GM18499 (cell line): ENCODE measurements at regions not wholly inside any gene's neighbourhood (a gene's known extent, or its start where the extent isn't known, plus 50 kb on each side); places are given as distances from the start of the nearest gene placed in this dataset.
"Not testable (repeated sequence)": the region's sequence is repeated elsewhere in the genome, so short reads cannot be mapped to it uniquely, and the experiment has no call there.

ENCODE experiments used
- ATAC-seq: cut with Tn5 transposase; IDR thresholded peaks from one replicate; pipeline ENCODE4 v1.9.1; 2021; ENCODE audit warnings: moderate number of reproducible peaks; ENCODE audit not compliant: insufficient read depth, unreplicated experiment

DNA sequence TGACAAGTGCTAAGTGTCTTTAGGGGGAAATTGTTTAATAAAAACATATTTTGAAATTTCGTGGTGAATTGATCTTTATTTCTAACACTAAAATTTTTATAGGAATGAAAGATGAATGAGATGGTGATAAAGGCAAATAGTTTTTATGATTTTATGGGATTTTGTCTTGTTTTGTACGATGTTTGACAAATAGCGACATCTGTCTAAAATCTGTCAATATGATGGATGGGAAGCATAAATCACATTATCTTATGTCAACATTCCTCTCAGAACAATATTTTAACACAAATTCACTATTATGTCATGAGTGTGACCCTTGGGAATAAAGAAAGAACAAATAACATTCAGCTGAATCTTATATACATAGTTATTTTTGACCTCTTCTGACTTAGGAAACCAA is 852.0 kb upstream of the CDH6 start:
- ATAC-seq = no peak

DNA sequence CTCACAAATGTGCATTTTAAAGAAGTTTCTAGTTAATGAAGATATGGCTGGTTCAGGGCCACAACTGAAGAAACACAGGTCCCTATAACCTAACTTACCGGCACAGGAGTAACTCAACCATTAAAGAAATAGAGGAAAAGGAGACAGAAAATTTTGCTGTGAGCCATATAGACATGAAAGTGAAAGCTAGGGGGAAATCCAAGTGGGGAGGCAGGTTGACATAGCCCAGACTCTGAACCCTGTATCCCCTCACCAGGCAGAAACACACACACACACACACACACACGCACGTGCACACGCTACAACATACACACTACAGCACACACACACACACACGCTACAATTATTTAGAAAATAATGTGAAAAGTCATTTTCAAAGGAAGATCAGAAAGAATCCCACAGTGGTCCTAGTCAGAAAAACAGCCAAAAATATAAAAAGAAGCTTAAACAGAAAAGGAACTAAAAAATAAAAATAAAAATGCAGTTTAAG is 856.4 kb upstream of the CDH6 start:
- no peak for ATAC-seq

DNA sequence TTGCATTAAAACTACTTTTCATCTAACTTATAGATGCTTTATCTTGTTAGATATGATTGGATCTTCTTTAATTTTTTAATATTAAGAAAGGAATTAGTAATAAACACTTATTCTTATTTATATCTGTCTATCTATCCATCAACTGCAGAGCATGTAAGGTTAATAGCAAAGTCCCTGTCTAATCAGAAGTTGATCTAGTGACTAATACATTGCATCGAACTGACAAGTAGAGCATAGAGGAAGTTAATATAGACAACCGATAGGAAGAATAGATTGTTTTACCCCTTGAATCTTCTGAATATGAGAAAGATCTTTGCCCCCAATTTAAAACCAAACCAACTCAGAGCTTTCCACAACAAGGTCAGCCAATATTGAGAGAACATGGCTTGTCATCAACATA is 862.0 kb upstream of the CDH6 start:
- no peak for ATAC-seq

DNA sequence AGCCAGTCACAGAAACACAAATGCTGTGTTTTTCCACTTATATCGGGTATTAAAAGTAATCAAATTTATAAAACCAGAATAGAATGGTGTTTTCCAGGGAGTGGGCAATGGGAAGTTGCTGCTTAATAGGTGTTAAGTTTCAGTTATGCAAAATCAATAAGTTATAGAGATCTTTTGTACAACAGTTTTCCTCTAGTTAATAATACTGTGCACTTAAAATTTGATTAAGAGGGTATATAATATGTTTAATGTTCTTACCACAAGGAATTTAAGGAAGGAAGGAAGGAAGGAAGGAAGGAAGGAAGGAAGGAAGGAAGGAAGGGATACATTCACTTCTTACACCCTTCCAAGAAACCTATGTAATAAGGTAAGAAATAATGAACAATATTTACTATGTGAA is 867.7 kb upstream of the CDH6 start:
- ATAC-seq = no peak

DNA sequence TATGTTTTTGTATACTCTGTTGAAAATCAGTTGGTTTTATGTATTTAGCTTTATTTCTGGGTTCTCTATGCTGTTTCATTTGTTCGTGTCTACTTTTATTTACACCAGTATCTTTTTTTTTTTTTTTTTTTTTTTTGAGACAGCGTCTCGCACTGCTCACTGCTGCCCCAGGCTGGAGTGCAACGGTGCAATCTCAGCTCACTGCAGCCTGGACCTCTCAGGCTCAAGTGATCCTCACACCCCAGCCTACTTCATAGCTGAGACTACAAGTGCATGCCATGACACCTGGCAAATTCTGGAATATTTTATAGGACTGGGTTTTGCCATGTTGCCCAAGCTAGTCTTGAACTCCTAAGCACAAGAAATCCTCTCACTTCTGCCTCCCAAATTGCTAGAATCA is 869.4 kb upstream of the CDH6 start:
- no peak for ATAC-seq

DNA sequence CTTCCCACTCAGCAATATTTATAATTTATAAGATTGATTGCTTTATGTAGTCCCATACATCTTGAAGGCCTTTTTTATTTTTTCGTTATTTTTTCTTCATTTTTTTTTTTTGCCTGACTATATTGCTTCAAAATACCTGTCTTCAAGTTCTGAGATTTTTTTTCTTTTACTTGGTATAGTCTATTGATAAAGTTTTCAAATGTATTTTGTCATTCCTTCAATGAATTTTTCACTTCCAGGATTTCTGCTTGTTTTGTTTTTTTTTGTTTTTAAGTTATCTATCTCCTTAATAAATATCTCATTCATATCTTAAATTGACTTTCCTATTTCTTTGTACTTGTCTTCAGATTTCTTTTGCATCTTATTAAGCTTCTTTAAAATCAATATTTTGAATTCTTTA is 905.6 kb upstream of the CDH6 start:
- ATAC-seq = no peak

DNA sequence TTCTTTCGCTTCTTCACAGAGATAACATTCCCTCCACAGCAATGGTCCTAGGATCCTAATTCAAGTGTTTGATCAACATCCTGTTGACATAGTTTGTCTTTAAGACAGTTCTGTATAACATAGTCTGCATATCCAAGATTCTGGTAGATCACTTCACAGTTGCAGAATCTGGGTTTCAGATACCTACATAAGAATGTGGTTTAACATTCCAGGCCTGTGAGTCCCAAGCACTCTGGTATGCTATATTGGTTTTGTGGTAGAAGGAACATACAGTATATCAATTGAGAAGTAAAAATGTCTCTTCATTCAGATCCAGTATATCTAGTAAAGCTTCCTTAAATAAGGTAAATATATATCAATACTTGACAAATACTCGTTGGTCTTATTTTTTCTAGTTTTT is 914.2 kb upstream of the CDH6 start:
- no peak for ATAC-seq

DNA sequence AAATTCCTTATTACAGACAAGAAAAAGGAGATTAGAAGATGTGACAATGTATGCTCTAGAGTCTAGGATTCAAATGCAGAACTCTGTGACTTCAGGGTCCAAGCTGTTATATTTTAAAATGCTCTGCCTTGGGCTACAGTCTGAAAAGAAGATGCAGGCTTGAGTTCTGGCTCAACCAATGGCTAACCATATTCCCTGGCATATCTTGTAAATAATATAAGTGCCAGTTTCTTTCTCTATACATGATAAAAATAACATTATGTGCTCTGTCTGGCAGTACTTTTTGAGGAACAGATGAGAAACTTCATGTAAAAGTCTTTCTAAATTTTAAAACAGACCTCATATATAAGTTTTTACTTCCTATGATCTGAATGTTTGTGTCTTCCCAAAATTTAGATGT is 926.5 kb upstream of the CDH6 start:
- no peak for ATAC-seq

DNA sequence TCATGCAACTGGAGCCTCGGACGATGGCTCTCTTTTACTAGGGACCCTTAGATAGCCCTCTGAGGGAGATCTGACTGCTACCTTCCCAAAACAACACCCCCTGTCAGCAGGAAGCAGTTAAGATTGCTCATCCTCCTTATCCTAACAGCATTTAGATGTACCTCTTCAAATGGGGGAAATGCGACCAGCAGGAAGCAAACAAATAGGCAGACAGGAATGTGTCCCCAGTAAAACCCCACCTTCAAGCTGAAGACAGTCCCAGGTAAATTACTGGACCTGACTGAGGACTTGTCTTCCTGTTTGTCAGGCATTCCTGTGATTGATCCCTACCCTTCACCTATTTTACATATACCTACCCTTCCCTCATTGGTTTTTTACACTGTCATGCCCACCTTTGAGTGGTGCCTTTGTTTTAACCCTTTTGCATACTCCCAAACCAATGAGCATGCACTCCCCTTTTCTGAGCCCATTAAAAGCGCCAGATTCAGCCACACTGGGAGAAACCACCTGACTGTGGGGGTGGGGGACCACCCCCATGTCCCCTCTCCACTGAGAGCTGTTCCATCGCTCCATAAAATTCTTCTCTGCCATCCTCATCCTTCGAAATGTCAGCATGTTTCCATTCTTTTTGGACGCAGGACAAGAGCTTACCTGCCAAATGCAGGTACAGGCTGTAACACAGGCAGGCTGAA is 954.0 kb upstream of the CDH6 start:
- no peak for ATAC-seq

DNA sequence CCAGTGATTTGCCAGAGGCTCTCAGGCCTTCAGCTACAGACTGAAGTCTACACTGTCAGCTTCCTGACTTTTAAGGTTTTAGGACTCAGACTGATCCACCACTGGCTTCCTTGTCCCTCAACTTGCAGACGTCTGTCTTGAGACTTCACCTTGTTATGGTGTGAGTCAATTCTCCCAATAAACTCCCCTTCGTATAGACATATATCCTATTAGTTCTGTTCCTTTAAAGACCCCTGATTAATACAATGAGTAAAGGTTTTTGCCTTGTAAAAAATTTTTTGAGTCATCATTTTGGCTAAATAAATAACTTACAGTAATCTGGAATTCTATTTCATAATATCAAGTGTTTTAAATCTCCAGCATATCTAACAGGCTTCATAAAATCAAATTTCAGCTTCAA is 956.3 kb upstream of the CDH6 start:
- ATAC-seq = no peak

DNA sequence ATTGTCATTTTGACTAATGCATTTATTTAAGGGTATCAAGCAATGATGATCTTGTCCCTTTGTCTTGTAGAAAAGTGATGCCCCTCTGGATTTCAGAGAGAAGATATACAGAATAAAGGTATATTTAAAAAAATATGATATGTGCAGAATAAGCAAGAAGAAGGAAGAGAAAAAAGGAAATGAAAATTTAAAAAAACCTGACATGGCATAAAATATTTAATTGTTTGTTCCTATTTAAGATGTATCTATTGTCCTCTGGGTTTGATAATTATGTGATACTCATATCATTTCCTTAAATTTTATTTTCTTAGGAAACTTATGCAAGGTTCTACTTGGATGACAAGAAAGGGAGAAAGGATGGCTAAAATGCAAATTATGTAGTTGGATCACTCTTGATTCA is 983.7 kb upstream of the CDH6 start:
- no peak for ATAC-seq

DNA sequence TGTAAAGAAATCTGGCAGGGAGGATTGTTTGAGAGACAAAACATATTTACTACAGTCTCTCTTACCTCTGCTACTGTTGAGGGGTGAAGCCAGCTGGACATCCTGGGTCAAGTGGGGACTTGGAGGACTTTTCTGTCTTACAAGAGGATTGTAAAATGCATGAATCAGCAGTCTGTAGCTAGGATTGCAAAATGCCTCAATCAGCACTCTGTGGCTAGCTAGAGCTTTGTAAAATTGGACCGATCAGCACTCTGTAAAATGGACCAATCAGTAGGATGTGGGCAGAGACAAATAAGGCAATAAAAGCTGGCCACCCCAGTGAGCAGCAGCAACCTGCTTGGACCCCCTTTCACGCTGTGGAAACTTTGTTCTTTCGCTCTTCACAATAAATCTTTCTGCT is 995.8 kb upstream of the CDH6 start:
- no peak for ATAC-seq

DNA sequence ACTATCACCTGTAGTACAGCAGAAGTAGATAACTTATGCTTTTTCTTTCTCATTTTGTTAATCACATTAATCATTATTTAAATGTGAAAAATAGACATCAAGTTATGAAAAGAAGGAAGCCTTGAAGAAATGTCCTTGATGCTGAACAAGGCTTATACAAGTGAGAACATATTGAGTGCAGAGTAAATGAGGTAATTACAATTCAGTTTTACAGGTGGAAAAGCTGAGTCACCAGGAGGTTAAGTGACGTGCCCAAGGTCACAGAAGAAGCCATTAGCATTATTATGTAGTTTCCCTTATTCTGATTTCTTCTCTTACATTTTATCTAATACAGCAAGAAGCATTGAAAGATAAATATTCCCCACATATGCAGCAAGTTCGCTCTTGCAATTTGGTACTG is 998.5 kb upstream of the CDH6 start:
- no peak for ATAC-seq

DNA sequence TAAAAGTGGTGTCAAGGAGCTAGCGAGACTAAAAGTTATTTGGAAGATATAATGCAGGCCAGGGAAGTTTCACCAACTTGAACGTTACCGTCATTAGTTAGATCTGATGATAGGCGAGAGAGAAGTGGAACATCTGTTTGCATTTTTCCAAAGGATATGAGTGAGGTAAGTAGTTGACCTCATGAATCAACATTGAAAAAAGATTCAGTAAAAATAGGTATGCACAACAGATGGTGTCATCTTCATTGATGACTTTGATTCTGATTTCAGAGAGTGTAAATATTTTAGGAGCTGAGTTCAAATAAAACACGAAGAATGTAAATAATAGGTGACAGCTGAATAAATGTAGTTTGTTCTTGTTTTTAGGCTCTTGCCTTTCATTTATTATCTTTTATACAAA is 998.9 kb upstream of the CDH6 start:
- ATAC-seq = no peak

DNA sequence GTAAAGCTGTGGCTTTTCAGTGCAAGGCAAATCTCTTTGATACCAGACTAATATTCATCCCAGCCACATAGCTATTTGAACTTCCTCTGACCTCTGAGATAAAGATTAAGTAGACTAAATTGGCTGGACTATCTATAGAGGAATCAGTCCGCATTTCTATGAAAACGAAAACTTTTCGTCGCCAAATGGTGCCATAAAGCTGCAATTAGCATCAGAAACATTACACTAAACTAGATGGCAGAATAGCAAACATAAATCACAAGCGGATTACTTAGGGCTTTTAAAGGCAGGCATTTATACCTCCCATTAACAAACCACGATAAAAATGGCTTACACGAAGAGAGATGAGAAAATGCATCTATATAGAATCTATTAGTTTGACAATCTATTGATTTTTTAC is 1009.7 kb upstream of the CDH6 start:
- ATAC-seq = no peak

DNA sequence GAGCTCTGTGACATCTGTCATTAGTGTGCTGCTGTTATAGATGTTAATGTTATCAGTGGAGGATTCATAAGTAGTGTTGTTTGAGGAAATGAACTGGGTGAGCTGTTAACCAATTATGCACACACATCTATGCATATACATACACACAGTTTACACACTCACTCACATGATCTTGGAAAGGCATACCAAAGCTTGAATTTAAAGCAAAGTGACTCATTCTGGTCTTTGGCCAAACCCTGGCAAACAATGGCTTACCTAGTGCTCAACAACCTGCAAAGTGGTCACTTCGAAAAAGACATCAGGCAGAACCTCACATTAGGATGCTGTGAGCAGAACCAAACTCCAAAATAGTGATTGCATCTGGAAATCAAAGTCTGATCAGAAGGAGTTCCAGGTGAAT is 1037.3 kb upstream of the CDH6 start:
- ATAC-seq = no peak

DNA sequence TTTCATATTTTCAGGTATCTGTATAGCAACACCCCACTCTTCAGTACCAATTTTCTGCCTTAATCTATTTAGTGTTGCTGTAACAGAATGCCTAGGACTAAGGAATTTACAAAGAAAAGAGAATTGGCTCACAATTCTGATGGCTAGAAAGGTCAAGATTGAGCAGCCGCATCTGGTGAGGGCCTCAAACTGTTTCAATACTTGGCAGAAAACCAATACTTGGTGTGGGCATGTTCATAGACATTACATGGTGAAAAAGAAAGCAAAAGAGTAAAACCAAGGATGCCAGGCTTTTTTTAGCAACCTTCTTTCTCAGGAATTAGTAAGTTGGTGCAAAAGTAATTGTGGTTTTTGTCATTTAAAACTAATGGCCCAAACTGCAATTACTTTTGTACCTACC is 1041.1 kb upstream of the CDH6 start:
- no peak for ATAC-seq

DNA sequence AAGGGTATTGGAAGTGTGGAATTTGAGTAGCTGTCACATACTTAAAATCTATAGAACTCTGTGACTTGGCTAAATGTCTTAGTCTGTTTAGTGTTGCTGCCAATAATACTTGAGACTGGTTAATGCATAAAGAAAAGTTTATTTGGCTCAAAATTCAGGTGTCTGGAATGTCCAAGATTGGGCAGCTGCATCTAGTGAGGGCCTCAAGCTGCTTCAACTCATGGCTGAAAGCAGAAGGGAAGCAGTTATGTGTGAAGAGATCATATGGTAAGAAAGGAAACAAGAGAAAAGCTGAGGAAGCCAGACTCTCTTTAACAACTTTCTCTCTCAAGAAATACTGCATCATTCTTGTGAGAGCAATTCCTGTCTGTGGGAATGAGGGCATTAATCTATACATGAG is 1043.3 kb upstream of the CDH6 start:
- ATAC-seq = no peak

DNA sequence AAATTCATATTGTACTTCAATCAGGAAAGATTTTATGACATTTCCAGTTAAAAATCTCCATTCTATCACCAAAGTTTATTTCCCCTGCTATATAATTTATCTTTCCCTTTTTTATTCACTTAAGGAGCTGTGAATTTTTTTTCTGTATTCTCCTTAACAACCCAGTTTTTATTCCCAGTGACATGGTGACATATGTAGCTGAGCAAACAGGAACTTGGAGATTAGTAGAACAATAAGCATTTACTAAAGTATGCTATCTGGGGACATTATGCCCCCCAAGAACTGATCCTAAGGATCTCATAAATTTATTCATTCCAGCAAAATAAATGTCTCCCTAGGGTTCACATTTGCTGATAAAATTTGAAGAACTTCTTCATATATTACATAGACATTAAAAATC is 1044.0 kb upstream of the CDH6 start:
- no peak for ATAC-seq

DNA sequence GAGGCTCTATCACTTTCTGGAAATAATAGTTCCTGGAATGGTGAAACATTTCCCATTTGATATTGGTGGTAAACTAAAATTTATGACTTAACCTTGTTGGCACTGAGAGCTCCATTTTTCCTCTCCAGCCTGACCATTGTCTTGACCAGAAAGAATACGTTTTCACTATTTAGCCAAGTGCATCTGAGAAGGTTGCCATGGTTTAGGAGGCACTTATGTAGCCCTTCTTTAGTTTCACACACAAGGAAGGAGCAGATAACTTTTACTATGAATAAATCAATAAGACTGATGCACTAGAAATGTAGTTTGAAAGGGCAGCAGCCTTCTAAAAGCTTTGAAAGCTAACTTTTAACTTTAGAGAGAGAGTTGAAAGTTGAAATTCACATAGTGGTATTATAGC is 1045.5 kb upstream of the CDH6 start:
- ATAC-seq = no peak

DNA sequence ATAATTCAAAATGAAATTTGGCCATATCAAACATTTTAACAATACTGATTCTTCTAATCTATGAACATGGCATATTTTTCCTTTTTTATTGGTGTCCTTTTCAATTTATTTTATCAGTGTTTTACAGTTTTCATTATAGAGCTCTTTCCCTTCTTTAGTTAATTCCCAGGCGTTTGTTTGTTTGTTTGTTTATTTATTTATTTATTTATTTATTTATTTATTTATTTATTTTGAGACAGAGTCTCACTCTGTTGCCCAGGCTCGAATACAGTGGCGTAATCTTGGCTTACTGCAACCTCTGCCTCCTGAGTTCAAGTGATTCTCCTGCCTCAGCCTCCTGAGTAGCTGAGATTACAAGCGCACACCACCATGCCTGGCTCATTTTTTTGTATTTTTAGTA is 1049.4 kb upstream of the CDH6 start:
- ATAC-seq = not testable (repeated sequence)

DNA sequence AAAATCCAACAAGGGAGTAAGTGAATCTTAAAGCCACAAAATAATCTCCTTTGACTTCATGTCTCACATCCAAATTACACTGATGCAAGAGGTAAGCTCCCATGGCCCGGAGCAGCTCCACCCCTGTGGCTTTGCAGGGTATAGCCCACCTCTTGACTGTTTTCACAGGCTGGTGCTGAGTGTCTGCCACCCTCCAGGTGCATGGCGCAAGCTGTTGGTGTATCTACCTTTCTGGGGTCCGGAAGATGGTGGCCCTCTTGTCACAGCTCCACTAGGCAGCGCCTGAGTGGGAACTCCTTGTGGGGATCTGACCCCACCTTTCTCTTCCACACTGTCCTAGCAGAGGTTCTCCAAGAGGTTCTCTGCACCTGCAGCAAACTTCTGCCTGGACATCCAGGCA is 1051.1 kb upstream of the CDH6 start:
- ATAC-seq = no peak

DNA sequence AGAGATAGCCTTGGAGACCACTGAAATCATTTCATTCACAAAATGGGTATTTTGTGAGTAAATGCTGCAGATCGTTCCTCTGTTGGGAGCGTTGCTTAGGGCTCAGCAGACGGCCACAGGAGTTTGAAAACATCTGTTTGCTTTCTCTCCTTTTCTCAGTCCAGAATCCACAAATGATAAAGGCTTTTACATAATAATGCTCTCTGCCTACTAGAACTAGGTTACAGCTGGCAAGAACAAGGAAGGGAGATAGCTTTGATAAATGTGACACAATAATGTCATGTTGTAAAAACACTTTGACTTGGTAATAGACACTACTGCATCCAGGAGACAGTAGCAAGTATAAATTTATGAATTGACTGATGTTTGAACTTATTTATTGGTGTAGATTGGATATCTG is 1072.4 kb upstream of the CDH6 start:
- ATAC-seq = no peak
